PFSK-1 (cell line): ENCODE measurements at regions not wholly inside any gene's neighbourhood (a gene's known extent, or its start where the extent isn't known, plus 50 kb on each side); places are given as distances from the start of the nearest gene placed in this dataset.

Experiments used
- FOXP2 ChIP-seq: optimal IDR thresholded peaks from 2 replicates; pipeline ENCODE3; 2011; ENCODE audit warnings: borderline replicate concordance, control low read depth, inconsistent platforms; ENCODE audit not compliant: insufficient read depth; ENCODE audit errors: extremely low read length, extremely low read depth
- POLR2AphosphoS5 ChIP-seq: IDR thresholded peaks from 2 replicates; pipeline ENCODE4 v1.6.1; 2012; ENCODE audit warnings: low read depth, mild to moderate bottlenecking, control low read depth, low read length, moderate library complexity
- SIN3A ChIP-seq: IDR thresholded peaks from 2 replicates; pipeline ENCODE4 v1.6.1; 2012; ENCODE audit warnings: mild to moderate bottlenecking, low read length, moderate library complexity, borderline replicate concordance; ENCODE audit not compliant: insufficient read depth
- TAF1 ChIP-seq: IDR thresholded peaks from 2 replicates; pipeline ENCODE4 v1.6.1; 2012; ENCODE audit warnings: low read length, control low read depth, borderline replicate concordance; ENCODE audit not compliant: insufficient read depth
- TF ChIP-seq, protein P1 (sequence below), 2 experiments: IDR thresholded peaks; 2 replicates each; pipeline versions ENCODE4 v1.6.1 to v1.8.0; 2011 to 2012; ENCODE audit warnings: low read depth in 2 of 2, low read length in 2 of 2, control low read depth in 1 of 2, inconsistent platforms in 1 of 2, mild to moderate bottlenecking in 1 of 2, moderate library complexity in 1 of 2; ENCODE audit not compliant: insufficient read depth in 1 of 2

DNA sequence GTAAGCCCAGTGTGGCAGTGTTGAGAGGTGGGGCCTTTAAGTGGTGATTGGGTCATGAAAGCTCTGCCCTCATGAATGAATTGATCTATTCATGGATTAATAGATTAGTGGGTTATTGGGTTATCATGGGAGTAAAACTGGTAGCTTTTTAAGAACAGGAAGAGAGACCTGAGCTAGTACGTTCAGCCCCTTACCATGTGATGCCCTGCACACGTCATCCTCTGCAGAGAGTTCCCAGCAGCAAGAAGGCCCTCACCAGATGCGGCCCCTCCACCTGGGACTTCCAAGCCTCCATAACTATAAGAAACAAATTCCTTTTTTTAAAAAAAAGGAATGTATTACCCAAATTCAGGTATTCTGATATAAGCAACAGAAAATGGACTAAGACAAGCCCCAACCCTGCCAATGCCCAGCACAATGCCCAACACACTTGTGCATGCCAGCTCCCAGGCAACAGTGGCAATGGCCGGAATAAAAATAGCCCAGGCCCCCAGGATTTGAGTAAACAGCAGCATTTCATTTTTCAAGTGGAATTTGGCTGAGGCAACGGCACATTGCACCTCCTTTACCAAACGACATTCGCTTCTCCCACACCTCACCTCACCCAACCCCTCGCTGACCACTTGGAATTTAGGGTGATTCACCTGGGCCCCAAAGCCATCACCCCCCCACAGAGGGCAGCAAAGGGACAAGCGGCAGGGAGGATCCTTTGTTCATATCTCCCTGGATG lies 215.9 kb downstream of the TOMM20 start:
- no peak for TF ChIP-seq POLR2AphosphoS5
- no peak for TF ChIP-seq SIN3A
- TF ChIP-seq TAF1, result no peak
- no peak for TF ChIP-seq FOXP2
- TF ChIP-seq, protein P1, sequence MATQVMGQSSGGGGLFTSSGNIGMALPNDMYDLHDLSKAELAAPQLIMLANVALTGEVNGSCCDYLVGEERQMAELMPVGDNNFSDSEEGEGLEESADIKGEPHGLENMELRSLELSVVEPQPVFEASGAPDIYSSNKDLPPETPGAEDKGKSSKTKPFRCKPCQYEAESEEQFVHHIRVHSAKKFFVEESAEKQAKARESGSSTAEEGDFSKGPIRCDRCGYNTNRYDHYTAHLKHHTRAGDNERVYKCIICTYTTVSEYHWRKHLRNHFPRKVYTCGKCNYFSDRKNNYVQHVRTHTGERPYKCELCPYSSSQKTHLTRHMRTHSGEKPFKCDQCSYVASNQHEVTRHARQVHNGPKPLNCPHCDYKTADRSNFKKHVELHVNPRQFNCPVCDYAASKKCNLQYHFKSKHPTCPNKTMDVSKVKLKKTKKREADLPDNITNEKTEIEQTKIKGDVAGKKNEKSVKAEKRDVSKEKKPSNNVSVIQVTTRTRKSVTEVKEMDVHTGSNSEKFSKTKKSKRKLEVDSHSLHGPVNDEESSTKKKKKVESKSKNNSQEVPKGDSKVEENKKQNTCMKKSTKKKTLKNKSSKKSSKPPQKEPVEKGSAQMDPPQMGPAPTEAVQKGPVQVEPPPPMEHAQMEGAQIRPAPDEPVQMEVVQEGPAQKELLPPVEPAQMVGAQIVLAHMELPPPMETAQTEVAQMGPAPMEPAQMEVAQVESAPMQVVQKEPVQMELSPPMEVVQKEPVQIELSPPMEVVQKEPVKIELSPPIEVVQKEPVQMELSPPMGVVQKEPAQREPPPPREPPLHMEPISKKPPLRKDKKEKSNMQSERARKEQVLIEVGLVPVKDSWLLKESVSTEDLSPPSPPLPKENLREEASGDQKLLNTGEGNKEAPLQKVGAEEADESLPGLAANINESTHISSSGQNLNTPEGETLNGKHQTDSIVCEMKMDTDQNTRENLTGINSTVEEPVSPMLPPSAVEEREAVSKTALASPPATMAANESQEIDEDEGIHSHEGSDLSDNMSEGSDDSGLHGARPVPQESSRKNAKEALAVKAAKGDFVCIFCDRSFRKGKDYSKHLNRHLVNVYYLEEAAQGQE (IDR thresholded peaks at IDR 0.05; ENCODE audit: insufficient read depth in 1 of 2, low read depth in 2 of 2, low read length in 2 of 2), result no peak

DNA sequence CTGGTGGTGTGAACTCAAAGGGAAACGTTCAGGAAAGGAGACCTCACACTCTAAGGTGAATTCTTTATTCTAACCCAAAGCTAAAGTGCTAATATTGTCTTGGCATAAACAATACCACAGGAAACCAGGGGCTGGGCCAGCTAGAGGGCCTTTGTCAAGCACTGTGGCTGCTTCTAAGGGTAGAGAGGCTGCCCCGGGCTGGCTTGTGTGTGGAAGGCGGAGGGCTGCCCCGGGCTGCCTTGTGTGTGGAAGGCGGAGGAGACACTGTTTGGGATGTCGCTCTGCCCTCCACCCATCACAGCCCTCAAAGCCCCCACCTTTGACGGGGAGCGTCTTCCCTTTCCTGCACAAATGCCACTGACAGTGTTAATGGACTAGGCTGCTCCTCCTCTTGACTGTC lies 216.8 kb downstream of the TOMM20 start:
- TF ChIP-seq SIN3A (no peak), TAF1 (no peak), FOXP2 (no peak), POLR2AphosphoS5 (no peak)
- TF ChIP-seq, protein P1 (IDR thresholded peaks at IDR 0.05; ENCODE audit: insufficient read depth in 1 of 2, low read depth in 2 of 2, low read length in 2 of 2), result no peak

DNA sequence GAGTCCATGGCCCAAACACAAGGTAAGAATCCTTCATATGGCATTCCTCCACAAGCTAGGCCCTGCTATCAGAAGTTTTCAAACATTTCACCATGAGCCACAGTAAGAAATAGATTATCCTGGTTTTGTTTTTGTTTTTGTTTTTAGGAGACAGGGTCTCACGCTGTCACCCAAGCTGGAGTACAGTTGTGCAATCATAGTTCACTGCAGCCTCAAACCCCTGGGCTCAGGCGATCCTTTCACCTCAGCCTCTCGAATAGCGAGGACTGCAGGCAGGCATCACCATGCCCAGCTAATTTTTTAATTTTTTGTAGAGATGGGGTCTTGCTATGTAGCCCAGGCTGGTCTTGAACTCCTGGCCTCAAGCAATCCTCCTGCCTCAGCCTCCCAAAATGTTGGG lies 218.8 kb downstream of the TOMM20 start:
- TF ChIP-seq SIN3A, result no peak
- TF ChIP-seq TAF1, result no peak
- TF ChIP-seq, protein P1 (IDR thresholded peaks at IDR 0.05; ENCODE audit: insufficient read depth in 1 of 2, low read depth in 2 of 2, low read length in 2 of 2), result no peak
- TF ChIP-seq FOXP2, result no peak
- TF ChIP-seq POLR2AphosphoS5, result no peak

DNA sequence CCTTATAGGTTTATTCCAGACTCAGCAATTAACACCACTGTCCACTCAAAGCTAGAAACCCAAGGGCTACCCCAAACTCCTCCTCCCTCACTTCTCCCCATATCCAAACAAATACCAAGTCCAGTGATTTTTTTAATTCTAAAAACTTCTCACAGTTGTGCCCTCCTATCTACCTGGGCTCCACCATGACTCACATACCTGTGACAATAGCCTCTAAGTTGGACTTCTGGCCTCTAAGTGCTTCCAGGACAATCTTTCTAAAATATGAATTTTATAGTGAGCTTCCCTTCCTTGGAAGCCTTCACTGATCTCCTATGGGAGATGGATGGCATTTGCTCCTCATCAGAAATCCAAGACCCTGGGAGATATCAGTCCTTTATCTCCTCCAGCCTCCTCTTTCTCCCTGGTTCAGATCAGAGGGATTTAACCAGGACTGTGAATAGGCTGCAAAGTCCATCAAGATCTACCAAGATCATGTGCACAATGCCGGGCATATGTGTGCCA lies 219.3 kb downstream of the TOMM20 start:
- no peak for TF ChIP-seq SIN3A
- TF ChIP-seq, protein P1 (IDR thresholded peaks at IDR 0.05; ENCODE audit: insufficient read depth in 1 of 2, low read depth in 2 of 2, low read length in 2 of 2), result no peak
- TF ChIP-seq FOXP2, result no peak
- TF ChIP-seq TAF1, result no peak
- no peak for TF ChIP-seq POLR2AphosphoS5

DNA sequence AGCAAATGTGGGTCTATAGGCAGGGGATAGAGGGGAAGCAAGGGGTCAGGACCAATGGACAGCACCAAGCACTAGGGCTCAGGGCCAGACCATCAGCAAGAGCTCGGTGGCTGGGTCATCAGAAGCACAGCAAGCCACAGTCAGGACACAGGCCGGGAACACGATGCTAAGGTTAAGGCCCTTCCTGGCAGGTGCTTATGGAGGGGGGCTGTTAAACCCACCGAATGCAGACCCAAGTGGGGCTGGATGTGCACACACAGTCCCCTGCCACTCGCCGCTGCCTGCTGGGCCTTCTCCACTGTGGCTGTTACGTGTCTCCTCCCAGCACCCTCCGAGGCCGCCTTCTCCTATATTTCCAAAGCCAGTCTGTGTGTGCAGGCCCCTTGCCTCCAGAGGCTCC lies 220.1 kb downstream of the TOMM20 start:
- TF ChIP-seq POLR2AphosphoS5 (no peak), FOXP2 (no peak), SIN3A (no peak), TAF1 (no peak)
- TF ChIP-seq, protein P1 (IDR thresholded peaks at IDR 0.05; ENCODE audit: insufficient read depth in 1 of 2, low read depth in 2 of 2, low read length in 2 of 2), result no peak
